SK-N-SH treated with all-trans-retinoic acid at 6 μM for 48 hours (cell line): ENCODE measurements at regions not wholly inside any gene's neighbourhood (a gene's known extent, or its start where the extent isn't known, plus 50 kb on each side); places are given as distances from the start of the nearest gene placed in this dataset.

Experiments used
- ATAC-seq: fragments of 200-7000 bp; cut with Tn5 transposase; 3 replicates; pipeline ENCODE4 v1.9.1; 2020; ENCODE audit warnings: mild to moderate bottlenecking, moderate library complexity
- ARNTL ChIP-seq: fragments of 450-650 bp; formaldehyde crosslinking; IDR thresholded peaks from 2 replicates; pipeline ENCODE4 v1.5.0; 2020; ENCODE audit warnings: low read depth, mild to moderate bottlenecking, moderate library complexity, borderline replicate concordance
- BACH2 ChIP-seq: fragments of 250-450 bp; sonication (Bioruptor Pico); IDR thresholded peaks from 2 replicates; pipeline ENCODE4 v1.9.0; 2021; ENCODE audit warnings: mild to moderate bottlenecking, borderline replicate concordance
- CSDC2 ChIP-seq: fragments of 250-450 bp; sonication (Bioruptor Pico); IDR thresholded peaks from 2 replicates; pipeline ENCODE4 v1.5.0; 2020; ENCODE audit warnings: mild to moderate bottlenecking, moderate library complexity
- CSRNP3 ChIP-seq: fragments of 250-450 bp; sonication (Bioruptor Pico); IDR thresholded peaks from 2 replicates; pipeline ENCODE4 v1.5.1; 2021; ENCODE audit warnings: mild to moderate bottlenecking, moderate library complexity
- ESRRG ChIP-seq: fragments of 250-450 bp; sonication (Bioruptor Pico); IDR thresholded peaks from 2 replicates; pipeline ENCODE4 v1.6.1; 2021; ENCODE audit warnings: mild to moderate bottlenecking
- GLIS3 ChIP-seq: fragments of 250-450 bp; sonication (Bioruptor Pico); IDR thresholded peaks from 2 replicates; pipeline ENCODE4 v1.5.0; 2020; ENCODE audit warnings: mild to moderate bottlenecking, moderate library complexity
- ISL1 ChIP-seq: fragments of 250-450 bp; sonication (Bioruptor Pico); IDR thresholded peaks from 2 replicates; pipeline ENCODE4 v2.1.2; 2022; ENCODE audit warnings: mild to moderate bottlenecking, moderate library complexity
- OSR1 ChIP-seq: fragments of 250-450 bp; sonication (Bioruptor Pico); IDR thresholded peaks from 2 replicates; pipeline ENCODE4 v1.8.0; 2022; ENCODE audit warnings: moderate library complexity, mild to moderate bottlenecking, inconsistent platforms
- PPARA ChIP-seq: fragments of 250-450 bp; sonication (Bioruptor Pico); IDR thresholded peaks from 2 replicates; pipeline ENCODE4 v1.5.0; 2020; ENCODE audit warnings: mild to moderate bottlenecking, borderline replicate concordance
- SNAI2 ChIP-seq: fragments of 250-450 bp; sonication (Bioruptor Pico); IDR thresholded peaks from 2 replicates; pipeline ENCODE4 v1.5.0; 2020; ENCODE audit warnings: mild to moderate bottlenecking, moderate library complexity
- TCF4 ChIP-seq: fragments of 250-450 bp; sonication (Bioruptor Pico); IDR thresholded peaks from 2 replicates; pipeline ENCODE4 v1.8.0; 2021; ENCODE audit warnings: mild to moderate bottlenecking, moderate library complexity, borderline replicate concordance
- TOX ChIP-seq: fragments of 250-450 bp; sonication (Bioruptor Pico); IDR thresholded peaks from 2 replicates; pipeline ENCODE4 v1.8.0; 2021; ENCODE audit warnings: mild to moderate bottlenecking, moderate library complexity, borderline replicate concordance
- ZC3H10 ChIP-seq: fragments of 250-450 bp; sonication (Bioruptor Pico); IDR thresholded peaks from 2 replicates; pipeline ENCODE4 v1.5.1; 2021; ENCODE audit warnings: mild to moderate bottlenecking, moderate library complexity
- ZFP3 ChIP-seq: fragments of 250-450 bp; sonication (Bioruptor Pico); IDR thresholded peaks from 2 replicates; pipeline ENCODE4 v1.5.0; 2020; ENCODE audit warnings: mild to moderate bottlenecking, moderate library complexity
- ZFP30 ChIP-seq: fragments of 450-650 bp; formaldehyde crosslinking; IDR thresholded peaks from 2 replicates; pipeline ENCODE4 v1.5.0; 2022; ENCODE audit warnings: mild to moderate bottlenecking, moderate library complexity
- ZNF565 ChIP-seq: fragments of 450-650 bp; formaldehyde crosslinking; conservative IDR thresholded peaks from 2 replicates; pipeline ENCODE4 v1.5.0; 2020; ENCODE audit warnings: low read depth, mild to moderate bottlenecking, moderate library complexity
- ZNF70 ChIP-seq: fragments of 450-650 bp; formaldehyde crosslinking; IDR thresholded peaks from 2 replicates; pipeline ENCODE4 v1.5.0; 2020; ENCODE audit warnings: mild to moderate bottlenecking, moderate library complexity
- ZNF8 ChIP-seq: fragments of 450-650 bp; formaldehyde crosslinking; IDR thresholded peaks from 2 replicates; pipeline ENCODE4 v1.5.0; 2020; ENCODE audit warnings: mild to moderate bottlenecking, moderate library complexity
- TF ChIP-seq, protein P1 (sequence below): fragments of 250-450 bp; sonication (Bioruptor Pico); IDR thresholded peaks from 2 replicates; pipeline ENCODE4 v1.5.1; 2020; ENCODE audit warnings: low read depth, mild to moderate bottlenecking, moderate library complexity
- TF ChIP-seq, protein P2 (sequence below): fragments of 250-450 bp; sonication (Bioruptor Pico); IDR thresholded peaks from 2 replicates; pipeline ENCODE4 v1.8.0; 2021; ENCODE audit warnings: low read depth, mild to moderate bottlenecking, moderate library complexity, borderline replicate concordance
- TF ChIP-seq, protein P3 (sequence below): fragments of 250-450 bp; sonication (Bioruptor Pico); IDR thresholded peaks from 2 replicates; pipeline ENCODE4 v1.5.0; 2020; ENCODE audit warnings: mild to moderate bottlenecking, moderate library complexity
- TF ChIP-seq, protein P4 (sequence below): fragments of 250-450 bp; sonication (Bioruptor Pico); IDR thresholded peaks from 2 replicates; pipeline ENCODE4 v1.8.0; 2020; ENCODE audit warnings: mild to moderate bottlenecking, moderate library complexity, borderline replicate concordance

GRCh38 chr3:193008654-193009053, 91.0 kb upstream of the MB21D2 start:
- no peak for ATAC-seq
- TF ChIP-seq ZFP30 (CRISPR knock-in tag), result no peak
- no peak for TF ChIP-seq ARNTL (CRISPR knock-in tag)
- TF ChIP-seq ISL1 (CRISPR knock-in tag), result no peak
- no peak for TF ChIP-seq TOX
- TF ChIP-seq, protein P1, sequence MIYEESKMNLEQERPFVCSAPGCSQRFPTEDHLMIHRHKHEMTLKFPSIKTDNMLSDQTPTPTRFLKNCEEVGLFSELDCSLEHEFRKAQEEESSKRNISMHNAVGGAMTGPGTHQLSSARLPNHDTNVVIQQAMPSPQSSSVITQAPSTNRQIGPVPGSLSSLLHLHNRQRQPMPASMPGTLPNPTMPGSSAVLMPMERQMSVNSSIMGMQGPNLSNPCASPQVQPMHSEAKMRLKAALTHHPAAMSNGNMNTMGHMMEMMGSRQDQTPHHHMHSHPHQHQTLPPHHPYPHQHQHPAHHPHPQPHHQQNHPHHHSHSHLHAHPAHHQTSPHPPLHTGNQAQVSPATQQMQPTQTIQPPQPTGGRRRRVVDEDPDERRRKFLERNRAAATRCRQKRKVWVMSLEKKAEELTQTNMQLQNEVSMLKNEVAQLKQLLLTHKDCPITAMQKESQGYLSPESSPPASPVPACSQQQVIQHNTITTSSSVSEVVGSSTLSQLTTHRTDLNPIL (CRISPR knock-in tag), result no peak
- TF ChIP-seq SNAI2, result no peak
- TF ChIP-seq ESRRG (CRISPR knock-in tag), result no peak
- no peak for TF ChIP-seq ZC3H10 (CRISPR knock-in tag)
- no peak for TF ChIP-seq BACH2 (CRISPR knock-in tag)
- TF ChIP-seq, protein P2, sequence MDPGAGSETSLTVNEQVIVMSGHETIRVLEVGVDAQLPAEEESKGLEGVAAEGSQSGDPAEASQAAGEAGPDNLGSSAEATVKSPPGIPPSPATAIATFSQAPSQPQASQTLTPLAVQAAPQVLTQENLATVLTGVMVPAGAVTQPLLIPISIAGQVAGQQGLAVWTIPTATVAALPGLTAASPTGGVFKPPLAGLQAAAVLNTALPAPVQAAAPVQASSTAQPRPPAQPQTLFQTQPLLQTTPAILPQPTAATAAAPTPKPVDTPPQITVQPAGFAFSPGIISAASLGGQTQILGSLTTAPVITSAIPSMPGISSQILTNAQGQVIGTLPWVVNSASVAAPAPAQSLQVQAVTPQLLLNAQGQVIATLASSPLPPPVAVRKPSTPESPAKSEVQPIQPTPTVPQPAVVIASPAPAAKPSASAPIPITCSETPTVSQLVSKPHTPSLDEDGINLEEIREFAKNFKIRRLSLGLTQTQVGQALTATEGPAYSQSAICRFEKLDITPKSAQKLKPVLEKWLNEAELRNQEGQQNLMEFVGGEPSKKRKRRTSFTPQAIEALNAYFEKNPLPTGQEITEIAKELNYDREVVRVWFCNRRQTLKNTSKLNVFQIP (CRISPR knock-in tag), result no peak
- no peak for TF ChIP-seq CSDC2 (CRISPR knock-in tag)
- no peak for TF ChIP-seq ZFP3 (CRISPR knock-in tag)
- TF ChIP-seq, all 23 proteins: peak for 0

DNA sequence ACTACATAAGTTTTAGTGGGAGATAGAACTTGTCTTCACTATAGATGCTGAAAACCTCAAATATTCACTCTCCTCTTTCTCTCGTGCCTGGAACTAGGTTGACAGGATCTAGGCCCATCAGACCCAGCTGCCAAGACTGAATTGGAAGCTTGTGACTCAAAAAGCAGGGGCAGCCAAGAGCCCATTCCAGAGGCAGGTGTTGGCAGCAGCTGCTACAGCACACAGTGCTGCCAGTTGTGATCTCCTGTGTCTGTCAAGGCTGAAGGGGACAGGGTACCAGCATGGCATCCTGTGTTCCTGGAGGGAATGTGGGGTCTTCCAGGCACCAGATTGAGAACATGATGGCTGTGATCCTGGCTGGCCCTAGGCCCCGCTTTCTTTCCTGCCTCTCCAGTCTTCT, 92.5 kb upstream of the MB21D2 start:
- ATAC-seq, result no peak
- no peak for TF ChIP-seq ESRRG (CRISPR knock-in tag)
- TF ChIP-seq PPARA (CRISPR knock-in tag), result no peak
- TF ChIP-seq BACH2 (CRISPR knock-in tag), result no peak
- no peak for TF ChIP-seq ISL1 (CRISPR knock-in tag)
- TF ChIP-seq ARNTL (CRISPR knock-in tag), result no peak
- TF ChIP-seq, protein P2 (CRISPR knock-in tag), result no peak
- TF ChIP-seq ZFP30 (CRISPR knock-in tag), result no peak
- TF ChIP-seq, protein P3, sequence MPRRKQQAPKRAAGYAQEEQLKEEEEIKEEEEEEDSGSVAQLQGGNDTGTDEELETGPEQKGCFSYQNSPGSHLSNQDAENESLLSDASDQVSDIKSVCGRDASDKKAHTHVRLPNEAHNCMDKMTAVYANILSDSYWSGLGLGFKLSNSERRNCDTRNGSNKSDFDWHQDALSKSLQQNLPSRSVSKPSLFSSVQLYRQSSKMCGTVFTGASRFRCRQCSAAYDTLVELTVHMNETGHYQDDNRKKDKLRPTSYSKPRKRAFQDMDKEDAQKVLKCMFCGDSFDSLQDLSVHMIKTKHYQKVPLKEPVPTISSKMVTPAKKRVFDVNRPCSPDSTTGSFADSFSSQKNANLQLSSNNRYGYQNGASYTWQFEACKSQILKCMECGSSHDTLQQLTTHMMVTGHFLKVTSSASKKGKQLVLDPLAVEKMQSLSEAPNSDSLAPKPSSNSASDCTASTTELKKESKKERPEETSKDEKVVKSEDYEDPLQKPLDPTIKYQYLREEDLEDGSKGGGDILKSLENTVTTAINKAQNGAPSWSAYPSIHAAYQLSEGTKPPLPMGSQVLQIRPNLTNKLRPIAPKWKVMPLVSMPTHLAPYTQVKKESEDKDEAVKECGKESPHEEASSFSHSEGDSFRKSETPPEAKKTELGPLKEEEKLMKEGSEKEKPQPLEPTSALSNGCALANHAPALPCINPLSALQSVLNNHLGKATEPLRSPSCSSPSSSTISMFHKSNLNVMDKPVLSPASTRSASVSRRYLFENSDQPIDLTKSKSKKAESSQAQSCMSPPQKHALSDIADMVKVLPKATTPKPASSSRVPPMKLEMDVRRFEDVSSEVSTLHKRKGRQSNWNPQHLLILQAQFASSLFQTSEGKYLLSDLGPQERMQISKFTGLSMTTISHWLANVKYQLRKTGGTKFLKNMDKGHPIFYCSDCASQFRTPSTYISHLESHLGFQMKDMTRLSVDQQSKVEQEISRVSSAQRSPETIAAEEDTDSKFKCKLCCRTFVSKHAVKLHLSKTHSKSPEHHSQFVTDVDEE (CRISPR knock-in tag), result no peak
- no peak for TF ChIP-seq ZC3H10 (CRISPR knock-in tag)
- no peak for TF ChIP-seq OSR1 (CRISPR knock-in tag)
- no peak for TF ChIP-seq GLIS3 (CRISPR knock-in tag)
- no peak for TF ChIP-seq SNAI2
- TF ChIP-seq ZNF70, result no peak
- TF ChIP-seq, protein P4, sequence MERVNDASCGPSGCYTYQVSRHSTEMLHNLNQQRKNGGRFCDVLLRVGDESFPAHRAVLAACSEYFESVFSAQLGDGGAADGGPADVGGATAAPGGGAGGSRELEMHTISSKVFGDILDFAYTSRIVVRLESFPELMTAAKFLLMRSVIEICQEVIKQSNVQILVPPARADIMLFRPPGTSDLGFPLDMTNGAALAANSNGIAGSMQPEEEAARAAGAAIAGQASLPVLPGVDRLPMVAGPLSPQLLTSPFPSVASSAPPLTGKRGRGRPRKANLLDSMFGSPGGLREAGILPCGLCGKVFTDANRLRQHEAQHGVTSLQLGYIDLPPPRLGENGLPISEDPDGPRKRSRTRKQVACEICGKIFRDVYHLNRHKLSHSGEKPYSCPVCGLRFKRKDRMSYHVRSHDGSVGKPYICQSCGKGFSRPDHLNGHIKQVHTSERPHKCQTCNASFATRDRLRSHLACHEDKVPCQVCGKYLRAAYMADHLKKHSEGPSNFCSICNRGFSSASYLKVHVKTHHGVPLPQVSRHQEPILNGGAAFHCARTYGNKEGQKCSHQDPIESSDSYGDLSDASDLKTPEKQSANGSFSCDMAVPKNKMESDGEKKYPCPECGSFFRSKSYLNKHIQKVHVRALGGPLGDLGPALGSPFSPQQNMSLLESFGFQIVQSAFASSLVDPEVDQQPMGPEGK (CRISPR knock-in tag), result no peak
- TF ChIP-seq, all 23 proteins: peak for 0

- ATAC-seq, result no peak
- TF ChIP-seq TOX, result no peak
- TF ChIP-seq ESRRG (CRISPR knock-in tag), result no peak
- TF ChIP-seq ZNF565 (CRISPR knock-in tag), result no peak
- no peak for TF ChIP-seq CSDC2 (CRISPR knock-in tag)
- TF ChIP-seq CSRNP3 (CRISPR knock-in tag), result no peak
- TF ChIP-seq TCF4 (CRISPR knock-in tag), result no peak
- TF ChIP-seq, protein P2 (CRISPR knock-in tag), result no peak
- TF ChIP-seq GLIS3 (CRISPR knock-in tag), result no peak
- no peak for TF ChIP-seq SNAI2
- no peak for TF ChIP-seq ZC3H10 (CRISPR knock-in tag)
- no peak for TF ChIP-seq ZNF8
- no peak for TF ChIP-seq ISL1 (CRISPR knock-in tag)
These were observed 94.3 kb upstream of the MB21D2 start for GRCh38 chr3:193011958-193012357.
